A673 (cell line): ENCODE measurements at regions not wholly inside any gene's neighbourhood (a gene's known extent, or its start where the extent isn't known, plus 50 kb on each side); places are given as distances from the start of the nearest gene placed in this dataset.
A peak's percentile ranks its signal among the peaks of the same experiment; 100 is the strongest.
"Not testable (repeated sequence)": the region's sequence is repeated elsewhere in the genome, so short reads cannot be mapped to it uniquely, and the experiment has no call there.

Experiments used
- BruUV-seq: library from RNA; stranded (reverse); fragments of 400-500 nt; replicated peaks from 2 replicates; lab custom pipeline; 2021; lab: Mats Ljungman, UMichigan
- CTCF ChIA-PET: fragments of 300-600 bp; sonication (Branson Sonifier 250); formaldehyde crosslinking; loops from one replicate; lab custom pipeline; 2022; ENCODE audit warnings: antibody characterized with exemption; lab: Charles Lee
- POLR2A ChIA-PET: fragments of 300-600 bp; sonication (Branson Sonifier 250); formaldehyde crosslinking; loops from one replicate; lab custom pipeline; 2022; ENCODE audit warnings: antibody characterized with exemption; ENCODE audit not compliant: low non-redundant PET; lab: Charles Lee
- DNase-seq: peaks from one replicate; pipeline ENCODE4 v3.0.0-alpha.2; 2015; ENCODE audit warnings: low spot score
- H3K27ac ChIP-seq: fragments of 200-600 bp; sonication (generic); 2 replicates; pipeline ENCODE4 v1.5.1; 2016; ENCODE audit warnings: mixed run types, low read depth, mild to moderate bottlenecking, mixed read lengths, antibody characterized with exemption, low read length; ENCODE audit not compliant: poor library complexity, severe bottlenecking
- H3K27me3 ChIP-seq: fragments of 200-600 bp; sonication (generic); replicated peaks from 2 replicates; pipeline ENCODE4 v1.6.1; 2017; ENCODE audit warnings: mixed run types, low read depth, mild to moderate bottlenecking, mixed read lengths, antibody characterized with exemption, low read length; ENCODE audit not compliant: insufficient read depth, poor library complexity
- H3K36me3 ChIP-seq: fragments of 200-600 bp; sonication (generic); 2 replicates; pipeline ENCODE4 v1.6.1; 2016; ENCODE audit warnings: mixed run types, mild to moderate bottlenecking, mixed read lengths, antibody characterized with exemption, low read length; ENCODE audit not compliant: insufficient read depth, poor library complexity, severe bottlenecking
- H3K4me1 ChIP-seq: fragments of 200-600 bp; sonication (generic); 2 replicates; pipeline ENCODE4 v1.6.1; 2017; ENCODE audit warnings: mixed run types, mild to moderate bottlenecking, mixed read lengths, antibody characterized with exemption, low read length; ENCODE audit not compliant: insufficient read depth, poor library complexity, severe bottlenecking
- H3K4me3 ChIP-seq: fragments of 200-600 bp; sonication (generic); 2 replicates; pipeline ENCODE4 v1.5.1; 2016; ENCODE audit warnings: low read depth, mixed run types, mild to moderate bottlenecking, mixed read lengths, low read length; ENCODE audit not compliant: poor library complexity, severe bottlenecking
- H3K9me3 ChIP-seq: fragments of 200-600 bp; sonication (generic); 2 replicates; pipeline ENCODE4 v1.6.1; 2016; ENCODE audit warnings: mixed run types, low read depth, mild to moderate bottlenecking, mixed read lengths, antibody characterized with exemption, low read length; ENCODE audit not compliant: poor library complexity, severe bottlenecking
- EZH2 ChIP-seq: fragments of 200-600 bp; sonication (generic); IDR thresholded peaks from 2 replicates; pipeline ENCODE4 v1.6.1; 2017; ENCODE audit warnings: borderline replicate concordance, low read depth, mild to moderate bottlenecking, mixed read lengths, antibody characterized with exemption, low read length; ENCODE audit not compliant: poor library complexity, severe bottlenecking
- intact Hi-C: fragments of 100-400 bp; cut with micrococcal nuclease; formaldehyde crosslinking; loops from one replicate; pipeline ENCODE4 v1.10.0; 2022; ENCODE audit not compliant: unreplicated experiment
- TF ChIP-seq, protein P1 (sequence below): fragments of 300-800, 200-600 bp; sonication (generic); conservative IDR thresholded peaks from 2 replicates; pipeline ENCODE4 v1.5.1; 2017; ENCODE audit warnings: low read depth, mild to moderate bottlenecking, antibody characterized with exemption, low read length, moderate library complexity, mixed read lengths

DNA sequence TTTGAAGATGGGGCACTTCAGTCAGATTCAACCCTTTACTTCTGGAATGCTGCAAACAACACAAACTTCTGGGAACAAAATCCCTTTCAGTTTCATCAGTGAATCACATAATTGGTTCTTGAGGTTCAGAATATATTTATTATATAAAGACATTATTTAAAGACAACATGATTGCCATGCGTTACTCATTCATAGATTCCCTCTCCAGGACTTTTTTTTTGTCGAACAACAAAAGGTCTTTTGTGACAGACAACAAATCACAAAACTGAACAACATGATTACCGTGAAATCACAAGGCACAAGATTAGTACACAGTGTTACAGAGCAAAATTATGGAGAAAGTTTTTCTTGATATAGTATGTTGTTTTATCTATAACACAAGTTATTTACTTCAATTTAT lies 1815.0 kb downstream of the NCAM2 start:
- no peak overlapping the region for H3K27ac ChIP-seq

DNA sequence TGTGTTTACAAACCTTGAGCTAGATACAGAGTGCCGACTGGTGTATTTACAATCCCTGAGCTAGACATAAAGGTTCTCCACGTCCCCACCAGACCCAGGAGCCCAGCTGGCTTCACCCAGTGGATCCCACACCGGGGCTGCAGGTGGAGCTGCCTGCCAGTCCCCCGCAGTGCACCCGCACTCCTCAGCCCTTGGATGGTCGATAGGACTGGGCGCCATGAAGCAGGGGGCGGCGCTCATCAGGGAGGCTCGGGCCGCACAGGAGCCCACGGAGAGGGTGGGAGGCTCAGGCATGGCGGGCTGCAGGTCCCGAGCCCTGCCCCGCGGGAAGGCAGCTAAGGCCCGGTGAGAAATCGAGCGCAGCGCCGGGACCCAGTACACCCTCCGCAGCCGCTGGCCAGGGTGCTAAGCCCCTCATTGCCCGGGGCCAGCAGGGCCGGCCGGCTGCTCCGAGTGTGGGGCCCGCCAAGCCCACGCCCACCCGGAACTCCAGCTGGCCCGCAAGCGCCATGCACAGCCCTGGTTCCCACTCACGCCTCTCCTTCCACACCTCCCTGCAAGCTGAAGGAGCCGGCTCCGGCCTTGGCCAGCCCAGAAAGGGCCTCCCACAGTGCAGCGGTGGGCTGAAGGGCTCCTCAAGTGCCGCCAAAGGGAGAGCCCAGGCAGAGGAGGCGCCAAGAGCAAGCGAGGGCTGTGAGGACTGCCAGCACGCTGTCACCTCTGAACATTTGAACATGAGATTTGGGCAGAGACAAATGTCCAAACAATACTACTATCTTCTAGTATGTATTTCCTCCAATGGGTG lies 1820.7 kb downstream of the NCAM2 start:
- H3K36me3 ChIP-seq, H3K4me1 ChIP-seq, DNase-seq, POLR2A ChIA-PET, H3K27ac ChIP-seq, BruUV-seq, CTCF ChIA-PET, H3K4me3 ChIP-seq, H3K27me3 ChIP-seq, H3K9me3 ChIP-seq, intact Hi-C loops: not testable (repeated sequence)

More for the DNA sequence above, 1815.0 kb downstream of the NCAM2 start:
- Histone ChIP-seq H3K9me3 (no peaks in the 10 kb centered on the region), H3K27me3 (no peaks in the 10 kb centered on the region), H3K36me3 (no peaks in the 10 kb centered on the region), H3K4me3 (no peak overlapping the region), H3K4me1 (no peaks in the 10 kb centered on the region)
- ChIA-PET POLR2A (no interaction called here), CTCF (no interaction called here)
- no TSS peak for BruUV-seq
- DNase-seq: no peak
- TF ChIP-seq, protein P1, sequence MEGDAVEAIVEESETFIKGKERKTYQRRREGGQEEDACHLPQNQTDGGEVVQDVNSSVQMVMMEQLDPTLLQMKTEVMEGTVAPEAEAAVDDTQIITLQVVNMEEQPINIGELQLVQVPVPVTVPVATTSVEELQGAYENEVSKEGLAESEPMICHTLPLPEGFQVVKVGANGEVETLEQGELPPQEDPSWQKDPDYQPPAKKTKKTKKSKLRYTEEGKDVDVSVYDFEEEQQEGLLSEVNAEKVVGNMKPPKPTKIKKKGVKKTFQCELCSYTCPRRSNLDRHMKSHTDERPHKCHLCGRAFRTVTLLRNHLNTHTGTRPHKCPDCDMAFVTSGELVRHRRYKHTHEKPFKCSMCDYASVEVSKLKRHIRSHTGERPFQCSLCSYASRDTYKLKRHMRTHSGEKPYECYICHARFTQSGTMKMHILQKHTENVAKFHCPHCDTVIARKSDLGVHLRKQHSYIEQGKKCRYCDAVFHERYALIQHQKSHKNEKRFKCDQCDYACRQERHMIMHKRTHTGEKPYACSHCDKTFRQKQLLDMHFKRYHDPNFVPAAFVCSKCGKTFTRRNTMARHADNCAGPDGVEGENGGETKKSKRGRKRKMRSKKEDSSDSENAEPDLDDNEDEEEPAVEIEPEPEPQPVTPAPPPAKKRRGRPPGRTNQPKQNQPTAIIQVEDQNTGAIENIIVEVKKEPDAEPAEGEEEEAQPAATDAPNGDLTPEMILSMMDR: no peak
- TF ChIP-seq EZH2: no peak
- intact Hi-C loops: no loop called here

DNA sequence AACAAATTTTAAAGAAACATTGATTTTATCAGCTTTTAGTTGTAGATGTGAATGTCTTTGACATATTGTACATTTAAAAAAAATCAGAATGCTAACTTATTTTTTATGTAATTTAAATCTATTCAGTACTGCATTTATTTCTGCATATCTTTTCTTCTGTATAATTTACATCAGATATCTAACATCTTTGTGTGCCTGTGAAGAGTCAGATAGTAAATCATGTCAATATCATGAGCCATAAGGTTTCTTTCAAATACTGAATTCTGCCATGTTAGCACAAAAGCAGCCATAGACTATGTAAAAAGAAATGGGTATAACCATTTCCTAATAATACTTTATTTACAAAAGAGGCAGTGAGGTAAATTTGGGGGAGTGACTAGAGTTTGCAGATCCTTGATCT lies 1829.2 kb downstream of the NCAM2 start:
- BruUV-seq: no TSS peak
- Histone ChIP-seq H3K27me3 (no peaks in the 10 kb centered on the region), H3K4me3 (no peak overlapping the region), H3K4me1 (no peaks in the 10 kb centered on the region), H3K36me3 (no peaks in the 10 kb centered on the region), H3K27ac (no peak overlapping the region), H3K9me3 (no peaks in the 10 kb centered on the region)
- intact Hi-C loops: no loop called here
- CTCF ChIA-PET: no interaction called here
- no peak for DNase-seq
- POLR2A ChIA-PET: no interaction called here
- TF ChIP-seq EZH2: no peak
- TF ChIP-seq, protein P1: no peak

DNA sequence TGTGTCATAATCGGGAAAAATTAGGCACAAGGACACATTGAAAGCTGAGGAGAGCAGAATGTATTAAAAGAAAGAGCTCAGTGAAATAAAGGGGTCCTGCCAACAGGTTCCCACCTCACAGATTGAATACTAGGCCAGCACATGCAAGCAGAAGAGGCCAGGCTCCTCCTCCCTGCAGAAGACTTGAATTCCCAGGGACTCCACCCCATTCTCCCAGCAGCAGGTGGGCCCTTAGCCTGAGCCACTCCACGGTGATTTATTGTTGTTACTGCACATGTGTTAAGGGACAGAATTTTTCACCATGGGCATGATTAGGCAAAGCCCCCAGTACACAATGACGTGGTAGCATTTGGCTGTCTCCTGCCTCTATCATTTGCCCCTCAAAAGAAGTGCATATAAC lies 1844.7 kb downstream of the NCAM2 start:
- no peaks in the 10 kb centered on the region for H3K36me3 ChIP-seq
- BruUV-seq: no TSS peak
- H3K27me3 ChIP-seq: no peaks in the 10 kb centered on the region
- peaks cover 10% of the 10 kb centered on the region for H3K9me3 ChIP-seq
- TF ChIP-seq, protein P1: no peak
- no peak for TF ChIP-seq EZH2
- no peak overlapping the region for H3K4me3 ChIP-seq
- DNase-seq: peak; percentile 32
- CTCF ChIA-PET: no interaction called here
- H3K4me1 ChIP-seq: no peaks in the 10 kb centered on the region
- H3K27ac ChIP-seq: no peak overlapping the region
- POLR2A ChIA-PET: no interaction called here
- intact Hi-C loops: no loop called here
